ENCODE measurements at regions not wholly inside any gene's neighbourhood (a gene's known extent, or its start where the extent isn't known, plus 50 kb on each side); places are given as distances from the start of the nearest gene placed in this dataset.

DNA sequence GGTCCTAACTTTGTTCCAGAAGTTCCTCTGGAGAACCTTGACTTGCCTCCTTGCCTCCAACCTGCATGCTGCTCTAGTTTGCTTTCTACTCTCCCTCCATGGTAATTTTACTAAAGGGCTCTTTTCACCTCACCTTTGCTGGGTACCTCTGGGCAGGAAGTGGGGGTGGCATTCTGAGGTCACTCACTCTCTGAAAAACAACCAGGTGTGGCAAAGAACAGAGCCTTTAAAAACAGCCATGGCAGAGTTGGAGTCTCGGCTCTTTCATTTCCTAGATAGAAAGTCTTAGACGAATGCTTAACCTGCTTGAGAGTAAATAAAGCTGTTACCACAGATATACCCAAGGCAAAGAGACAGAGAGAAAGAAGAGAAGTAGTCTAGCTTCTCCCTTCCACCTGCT lies 827.9 kb downstream of the BCL11B start:
- TF ChIP-seq, protein P1, sequence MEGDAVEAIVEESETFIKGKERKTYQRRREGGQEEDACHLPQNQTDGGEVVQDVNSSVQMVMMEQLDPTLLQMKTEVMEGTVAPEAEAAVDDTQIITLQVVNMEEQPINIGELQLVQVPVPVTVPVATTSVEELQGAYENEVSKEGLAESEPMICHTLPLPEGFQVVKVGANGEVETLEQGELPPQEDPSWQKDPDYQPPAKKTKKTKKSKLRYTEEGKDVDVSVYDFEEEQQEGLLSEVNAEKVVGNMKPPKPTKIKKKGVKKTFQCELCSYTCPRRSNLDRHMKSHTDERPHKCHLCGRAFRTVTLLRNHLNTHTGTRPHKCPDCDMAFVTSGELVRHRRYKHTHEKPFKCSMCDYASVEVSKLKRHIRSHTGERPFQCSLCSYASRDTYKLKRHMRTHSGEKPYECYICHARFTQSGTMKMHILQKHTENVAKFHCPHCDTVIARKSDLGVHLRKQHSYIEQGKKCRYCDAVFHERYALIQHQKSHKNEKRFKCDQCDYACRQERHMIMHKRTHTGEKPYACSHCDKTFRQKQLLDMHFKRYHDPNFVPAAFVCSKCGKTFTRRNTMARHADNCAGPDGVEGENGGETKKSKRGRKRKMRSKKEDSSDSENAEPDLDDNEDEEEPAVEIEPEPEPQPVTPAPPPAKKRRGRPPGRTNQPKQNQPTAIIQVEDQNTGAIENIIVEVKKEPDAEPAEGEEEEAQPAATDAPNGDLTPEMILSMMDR (conservative IDR thresholded peaks at IDR 0.05; ENCODE audit: low read depth, low read length): no peak
- H3K4me3 ChIP-seq (ENCODE audit: low read depth, low read length): no peak overlapping the region
- no peak for DNase-seq (ENCODE audit: low read depth)

DNA sequence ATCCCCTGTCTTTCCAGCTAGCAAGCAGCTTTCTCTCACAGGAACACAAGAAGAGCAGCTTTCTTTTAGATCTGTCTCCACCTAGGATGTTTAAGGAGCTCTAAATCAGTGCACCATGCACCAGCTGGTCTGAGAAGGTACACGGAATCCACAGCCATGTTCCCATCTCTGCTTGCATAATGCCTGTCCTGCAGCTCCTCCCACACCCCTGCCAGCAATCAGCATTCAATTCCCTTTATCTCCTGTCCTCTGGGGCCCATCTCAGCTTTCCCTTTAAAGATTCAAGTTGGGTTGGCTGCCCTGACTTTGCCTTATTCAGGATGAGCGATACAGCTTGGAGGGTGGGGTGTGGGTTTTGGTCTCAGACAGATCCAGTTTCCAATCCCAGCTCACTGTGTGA lies 826.3 kb downstream of the BCL11B start:
- no peak overlapping the region for H3K4me3 ChIP-seq (ENCODE audit: low read depth, low read length)
- TF ChIP-seq, protein P1 (conservative IDR thresholded peaks at IDR 0.05; ENCODE audit: low read depth, low read length): no peak
- no peak for DNase-seq (ENCODE audit: low read depth)

DNA sequence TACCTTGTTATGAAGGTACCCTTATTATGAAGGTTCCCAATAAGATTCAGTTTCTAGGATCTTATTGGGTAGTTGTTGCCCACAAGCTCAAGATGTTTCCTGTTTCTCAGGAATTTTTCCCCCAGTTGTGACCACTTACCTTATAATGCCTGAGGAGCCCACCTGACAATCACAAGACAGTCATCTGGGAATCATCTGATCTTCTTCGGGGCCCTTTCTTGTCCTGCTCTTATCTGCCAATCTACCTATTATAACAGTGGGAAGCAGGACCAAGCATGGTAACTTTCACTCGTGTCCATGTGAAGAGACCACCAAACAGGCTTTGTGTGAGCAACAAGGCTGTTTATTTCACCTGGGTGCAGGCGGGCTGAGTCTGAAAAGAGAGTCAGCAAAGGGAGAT lies 825.5 kb downstream of the BCL11B start:
- no peak for DNase-seq (ENCODE audit: low read depth)
- H3K4me3 ChIP-seq (ENCODE audit: low read depth, low read length): no peak overlapping the region
- TF ChIP-seq, protein P1 (conservative IDR thresholded peaks at IDR 0.05; ENCODE audit: low read depth, low read length): no peak

DNA sequence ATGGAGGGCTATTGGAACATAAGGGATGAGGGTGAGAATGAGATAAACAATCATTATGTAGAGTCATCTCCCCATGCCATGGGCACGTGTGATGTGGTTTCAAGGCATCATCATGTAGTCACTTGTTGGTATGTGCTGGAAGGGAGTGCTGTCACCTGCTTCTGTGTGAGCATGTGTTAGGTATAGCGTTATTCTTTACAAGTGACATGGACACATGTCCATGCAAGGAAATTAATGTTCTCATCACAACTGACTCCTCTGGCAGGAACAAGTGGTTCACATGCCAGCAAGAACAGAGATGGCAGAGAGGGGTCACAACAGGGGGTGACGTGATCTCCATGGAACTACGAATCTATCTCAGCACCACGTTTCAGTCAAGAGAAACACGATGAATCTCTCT lies 815.8 kb downstream of the BCL11B start:
- H3K4me3 ChIP-seq (ENCODE audit: low read depth, low read length): no peak overlapping the region
- no peak for DNase-seq (ENCODE audit: low read depth)
- TF ChIP-seq, protein P1 (conservative IDR thresholded peaks at IDR 0.05; ENCODE audit: low read depth, low read length): no peak

DNA sequence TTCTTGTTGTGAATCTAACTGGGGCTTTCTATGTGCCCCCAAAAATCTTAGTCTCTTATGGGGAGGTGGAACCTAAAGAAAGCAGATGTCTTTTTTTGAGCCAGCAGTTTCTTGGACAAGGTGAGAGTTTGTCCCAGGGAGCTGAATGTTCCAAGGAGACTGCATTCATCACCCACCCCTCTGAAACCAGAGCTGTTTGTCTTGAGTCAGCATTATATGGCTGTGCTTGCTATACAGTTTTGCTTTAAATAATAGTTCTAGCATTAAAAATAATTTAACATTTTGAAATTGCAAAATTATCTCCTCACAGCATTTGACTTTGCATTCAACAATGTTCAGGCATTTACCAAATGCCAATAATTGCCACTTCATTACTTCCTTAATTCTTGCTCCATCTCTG lies 813.3 kb downstream of the BCL11B start:
- DNase-seq (ENCODE audit: low read depth): no peak
- H3K4me3 ChIP-seq (ENCODE audit: low read depth, low read length): no peak overlapping the region
- TF ChIP-seq, protein P1 (conservative IDR thresholded peaks at IDR 0.05; ENCODE audit: low read depth, low read length): no peak

DNA sequence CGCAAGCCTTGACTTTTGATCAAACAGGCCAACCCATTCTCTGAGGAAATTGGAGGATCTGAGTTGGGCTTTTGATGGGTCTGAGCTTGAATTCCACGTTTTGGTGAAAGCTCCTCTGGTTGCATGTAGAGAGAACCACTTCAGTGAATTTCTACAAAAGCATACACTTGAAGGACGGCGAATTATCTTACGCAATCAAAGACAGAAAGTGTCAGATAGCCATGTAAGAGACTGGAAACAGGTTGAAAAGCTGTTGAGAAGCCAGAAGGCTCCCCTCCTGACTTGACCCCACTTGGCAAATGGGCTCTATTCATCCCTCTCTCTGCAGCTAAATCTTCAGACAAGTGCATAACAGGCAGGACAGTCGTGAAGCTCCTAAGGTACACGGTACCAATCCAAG lies 809.1 kb downstream of the BCL11B start:
- TF ChIP-seq, protein P1 (conservative IDR thresholded peaks at IDR 0.05; ENCODE audit: low read depth, low read length): no peak
- H3K4me3 ChIP-seq (ENCODE audit: low read depth, low read length): no peak overlapping the region
- DNase-seq (ENCODE audit: low read depth): no peak

DNA sequence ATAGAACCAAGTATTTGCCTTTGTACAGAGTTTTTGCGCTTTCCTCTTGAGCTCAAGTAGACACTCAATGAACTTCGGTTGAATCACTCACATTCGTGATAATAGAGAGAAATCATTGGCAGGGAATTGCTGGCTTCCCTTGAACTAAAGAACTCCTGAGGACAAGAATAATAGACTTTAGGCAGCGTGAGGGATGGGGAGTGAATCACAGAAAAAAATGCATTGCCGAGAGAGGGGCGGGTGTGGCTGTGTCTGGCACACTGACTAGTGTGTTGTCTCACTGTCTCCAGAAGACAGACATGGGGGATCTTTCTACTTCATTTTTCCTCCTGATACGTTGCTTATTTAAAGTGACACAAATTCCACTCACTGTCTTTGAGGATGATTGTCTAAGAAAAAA lies 805.2 kb downstream of the BCL11B start:
- TF ChIP-seq, protein P1 (conservative IDR thresholded peaks at IDR 0.05; ENCODE audit: low read depth, low read length): no peak
- no peak for DNase-seq (ENCODE audit: low read depth)
- no peak overlapping the region for H3K4me3 ChIP-seq (ENCODE audit: low read depth, low read length)

Data from epithelial cell of proximal tubule (primary cell).